IPS-18a (cell line): ENCODE measurements at regions not wholly inside any gene's neighbourhood (a gene's known extent, or its start where the extent isn't known, plus 50 kb on each side); places are given as distances from the start of the nearest gene placed in this dataset.

Experiments
- H3K27ac ChIP-seq: one replicate; pipeline ENCODE4 v1.5.1; 2013; ENCODE audit warnings: low read length
- H3K27me3 ChIP-seq: one replicate; pipeline ENCODE4 v1.6.1; 2013; ENCODE audit warnings: mild to moderate bottlenecking, low read length; ENCODE audit not compliant: control insufficient read depth, insufficient read depth
- H3K36me3 ChIP-seq: one replicate; pipeline ENCODE4 v1.6.1; 2013; ENCODE audit warnings: low read depth, low read length; ENCODE audit not compliant: control insufficient read depth
- H3K4me1 ChIP-seq: one replicate; pipeline ENCODE4 v1.6.1; 2013; ENCODE audit warnings: low read depth, low read length; ENCODE audit not compliant: control insufficient read depth
- H3K4me3 ChIP-seq: one replicate; pipeline ENCODE4 v1.5.1; 2013; ENCODE audit warnings: low read length
- H3K9ac ChIP-seq: one replicate; pipeline ENCODE4 v1.6.1; 2013; ENCODE audit warnings: mild to moderate bottlenecking, low read length, moderate library complexity
- H3K9me3 ChIP-seq: one replicate; pipeline ENCODE4 v1.6.1; 2013; ENCODE audit warnings: low read depth, low read length; ENCODE audit not compliant: control insufficient read depth

DNA sequence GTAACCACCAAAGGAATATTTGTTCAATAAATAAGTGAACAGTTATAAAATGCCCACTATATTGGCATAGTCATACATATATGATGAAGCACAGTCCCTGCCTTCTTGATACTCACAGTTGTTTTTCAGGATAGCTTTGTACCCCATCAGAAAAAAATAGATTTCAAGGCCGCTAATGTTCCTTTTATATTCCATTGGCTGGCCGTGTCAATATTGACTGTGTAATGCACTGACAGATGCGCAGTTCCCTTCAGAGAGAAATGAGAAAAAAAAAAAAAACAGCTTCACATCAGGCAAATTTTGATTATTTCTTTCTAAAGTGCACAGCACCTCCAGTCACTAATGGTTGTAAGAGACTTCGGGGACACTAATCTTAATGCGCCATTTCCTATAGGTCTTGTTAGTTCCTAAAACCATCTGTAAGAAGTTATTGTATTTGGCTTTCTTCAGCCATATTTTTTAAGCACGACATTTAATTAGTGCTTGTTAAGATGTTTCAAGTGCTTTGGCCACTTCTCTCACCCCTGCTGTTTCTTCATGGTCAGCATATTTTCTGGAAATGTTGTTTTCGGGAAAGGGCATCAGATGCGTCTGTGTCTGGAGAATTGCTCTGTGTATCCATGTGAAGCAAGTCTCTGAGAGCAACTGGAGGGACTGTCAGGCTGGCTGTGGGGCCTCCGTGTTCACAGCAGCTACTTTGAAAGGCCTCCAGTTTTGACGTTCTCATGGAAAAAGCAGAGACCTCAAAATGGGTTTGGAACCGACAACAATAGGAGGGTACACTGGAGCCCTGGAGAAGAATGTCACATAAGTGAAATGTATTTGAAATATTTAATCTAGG is 378.3 kb downstream of the MTX2 start:
- H3K27me3 ChIP-seq = peaks cover 21% of the 10 kb centered on the region
- peaks cover 10% of the 10 kb centered on the region for H3K4me1 ChIP-seq
- no peaks in the 10 kb centered on the region for H3K9me3 ChIP-seq
- H3K9ac ChIP-seq = no peak overlapping the region
- no peak overlapping the region for H3K27ac ChIP-seq
- H3K4me3 ChIP-seq = no peak overlapping the region
- no peaks in the 10 kb centered on the region for H3K36me3 ChIP-seq

DNA sequence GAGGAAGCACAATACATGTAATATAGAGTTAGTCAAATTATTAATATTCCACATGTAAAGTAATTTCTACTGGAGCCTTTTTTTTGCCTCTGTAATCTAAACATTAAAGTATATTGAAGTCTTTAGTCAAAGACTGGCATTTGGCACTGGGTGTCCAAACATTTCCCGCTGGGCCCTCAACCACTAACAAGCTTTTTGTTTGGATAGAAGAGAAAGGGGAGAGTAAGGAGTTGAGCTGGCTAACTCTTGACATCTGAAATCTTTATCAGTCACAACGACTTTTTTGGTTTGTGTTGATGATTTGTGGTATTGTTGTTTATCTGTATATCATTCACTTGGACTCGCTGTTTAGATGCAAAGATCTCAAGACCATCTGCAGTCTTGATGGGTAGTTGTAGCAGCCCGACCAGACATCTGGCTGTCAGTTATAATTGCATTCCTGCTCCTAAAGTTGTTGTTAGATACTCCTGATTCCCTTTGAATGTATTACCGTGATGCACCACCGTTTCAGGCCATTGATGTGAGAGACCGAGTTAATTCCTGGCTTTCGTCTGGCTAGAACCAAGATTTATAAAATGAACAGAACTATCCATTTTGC is 379.6 kb downstream of the MTX2 start:
- Histone ChIP-seq H3K27me3 (peaks cover 14% of the 10 kb centered on the region), H3K4me3 (no peak overlapping the region), H3K4me1 (peaks cover 15% of the 10 kb centered on the region), H3K9ac (no peak overlapping the region), H3K36me3 (no peaks in the 10 kb centered on the region), H3K27ac (no peak overlapping the region), H3K9me3 (no peaks in the 10 kb centered on the region)

DNA sequence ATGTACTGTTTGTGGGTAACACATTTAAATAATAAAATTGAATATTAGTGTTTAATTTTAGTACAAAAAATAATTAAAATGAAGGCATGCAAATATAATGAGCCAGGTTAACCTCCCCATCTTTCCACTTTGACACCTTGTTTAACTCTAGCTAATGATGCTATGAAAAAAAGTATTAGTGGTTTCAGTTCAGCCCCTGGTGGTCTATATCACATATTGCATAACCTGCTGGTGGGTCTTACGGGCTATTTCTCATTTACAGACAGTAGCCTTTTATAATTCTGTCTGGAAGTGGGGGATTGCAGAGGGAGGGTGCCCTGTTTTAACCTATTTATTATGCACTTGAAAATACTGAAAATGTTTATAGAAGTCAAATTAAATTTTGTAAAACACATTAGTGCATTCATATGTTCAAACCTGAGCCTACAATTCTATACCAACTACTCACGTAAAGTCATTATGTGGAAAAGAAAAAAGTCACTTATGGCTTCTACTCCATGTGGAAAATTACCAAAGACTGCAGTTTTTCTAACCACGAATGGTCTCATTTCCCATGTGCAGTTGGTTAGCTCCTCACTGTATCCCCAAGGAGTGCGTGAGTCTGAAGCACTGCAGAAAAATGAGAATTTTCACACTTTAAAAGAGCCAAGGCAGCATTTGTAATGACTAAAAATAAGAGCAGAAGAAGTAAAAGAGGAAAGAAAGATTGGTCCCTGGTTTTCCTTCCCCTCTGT is 381.0 kb downstream of the MTX2 start:
- Histone ChIP-seq H3K4me1 (peaks cover 21% of the 10 kb centered on the region), H3K36me3 (no peaks in the 10 kb centered on the region)

DNA sequence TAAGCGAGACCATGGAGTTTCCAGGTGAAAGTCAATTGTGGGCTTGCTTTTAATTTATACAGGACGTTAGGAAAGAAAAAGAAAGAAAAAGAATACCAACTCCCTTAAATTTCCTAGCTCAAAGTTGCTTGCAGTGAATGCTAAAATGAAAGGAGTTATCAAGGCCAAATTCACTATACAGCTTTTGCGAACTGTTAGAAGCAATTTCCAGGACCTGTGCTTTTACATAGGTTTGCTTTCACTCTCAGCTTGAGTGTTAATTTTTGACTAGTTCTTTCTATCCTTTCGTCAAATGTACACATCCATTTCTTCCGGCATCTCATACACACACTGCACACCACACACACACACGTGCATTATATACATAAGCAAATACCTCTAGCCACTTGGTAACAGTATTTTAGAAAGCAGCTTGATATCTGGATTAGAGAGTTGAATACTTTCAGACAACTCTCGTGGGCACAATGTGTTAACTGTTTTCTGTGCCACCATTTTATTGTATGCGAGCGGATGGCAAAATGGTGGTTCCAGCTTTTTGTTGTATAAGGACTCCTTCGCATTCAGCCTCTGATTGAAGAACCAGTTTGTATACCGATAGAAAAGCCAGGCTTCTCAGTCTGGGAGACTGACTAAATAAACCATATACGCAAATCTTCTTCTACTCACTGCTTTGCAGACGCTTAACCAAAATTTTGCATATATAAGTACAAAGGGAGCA is 381.8 kb downstream of the MTX2 start:
- peaks cover 19% of the 10 kb centered on the region for H3K4me1 ChIP-seq
- H3K4me3 ChIP-seq = no peak overlapping the region
- H3K27ac ChIP-seq = no peak overlapping the region
- H3K36me3 ChIP-seq = no peaks in the 10 kb centered on the region
- H3K9me3 ChIP-seq = no peaks in the 10 kb centered on the region
- no peak overlapping the region for H3K9ac ChIP-seq
- no peaks in the 10 kb centered on the region for H3K27me3 ChIP-seq

More for the DNA sequence above, 381.0 kb downstream of the MTX2 start:
- H3K9me3 ChIP-seq = no peaks in the 10 kb centered on the region
- no peak overlapping the region for H3K4me3 ChIP-seq
- no peak overlapping the region for H3K27ac ChIP-seq
- H3K27me3 ChIP-seq = peaks cover 2% of the 10 kb centered on the region
- no peak overlapping the region for H3K9ac ChIP-seq

GRCh38 chr2:176652300-176653182 is 383.3 kb downstream of the MTX2 start:
- no peak overlapping the region for H3K9ac ChIP-seq
- peaks cover 11% of the 10 kb centered on the region for H3K4me1 ChIP-seq
- no peak overlapping the region for H3K4me3 ChIP-seq
- H3K27ac ChIP-seq = no peak overlapping the region
- no peaks in the 10 kb centered on the region for H3K36me3 ChIP-seq
- no peaks in the 10 kb centered on the region for H3K27me3 ChIP-seq
- no peaks in the 10 kb centered on the region for H3K9me3 ChIP-seq

DNA sequence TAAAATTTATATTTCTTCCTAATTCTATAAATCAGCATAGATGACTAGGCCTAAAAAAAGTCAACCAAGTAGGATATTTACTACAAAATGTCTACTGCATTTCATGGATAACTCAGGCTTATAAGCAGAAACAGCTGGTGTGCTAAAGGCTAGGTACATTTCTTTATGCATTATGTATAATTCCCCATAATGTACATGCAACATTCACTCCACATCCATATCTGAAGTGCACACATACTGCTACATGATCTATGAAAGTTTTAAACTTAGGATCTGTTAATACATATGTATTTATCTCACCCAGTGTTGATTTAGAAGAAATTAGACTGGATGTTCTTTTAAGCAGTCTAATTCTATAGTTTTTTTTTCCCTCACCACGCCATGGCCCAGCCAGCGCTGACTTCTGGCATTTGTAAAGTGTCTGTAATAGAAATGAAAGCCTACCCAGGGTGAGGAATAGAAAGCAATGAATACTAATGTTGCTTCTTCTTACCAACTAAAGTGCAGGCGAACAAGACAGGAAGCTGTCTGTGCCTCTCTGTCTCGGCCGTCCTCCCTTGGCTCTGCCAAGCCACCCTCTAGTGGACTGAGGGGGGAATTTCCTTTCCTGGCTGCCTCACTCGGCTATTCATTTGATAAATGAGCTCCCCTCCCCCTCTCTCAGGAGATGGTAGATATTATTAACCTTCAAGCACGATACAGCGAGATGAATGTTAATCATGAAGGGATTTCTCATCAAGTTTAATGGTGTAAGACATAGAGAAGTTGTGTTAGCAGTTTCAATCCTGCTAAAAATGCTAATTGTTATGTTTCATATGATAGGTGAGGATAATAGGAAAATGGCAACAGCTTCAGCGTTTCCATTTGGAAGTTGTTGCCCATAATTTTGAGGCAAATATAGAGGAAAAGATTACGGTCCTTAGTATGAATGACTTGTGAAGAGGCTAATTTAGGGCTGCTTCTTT is 384.5 kb downstream of the MTX2 start:
- peaks cover 11% of the 10 kb centered on the region for H3K4me1 ChIP-seq
- H3K27ac ChIP-seq = no peak overlapping the region
- H3K4me3 ChIP-seq = no peak overlapping the region
- peaks cover 3% of the 10 kb centered on the region for H3K27me3 ChIP-seq
- H3K9ac ChIP-seq = no peak overlapping the region
- no peaks in the 10 kb centered on the region for H3K36me3 ChIP-seq
- H3K9me3 ChIP-seq = no peaks in the 10 kb centered on the region

- H3K9ac ChIP-seq = no peak overlapping the region
- H3K27ac ChIP-seq = no peak overlapping the region
These were observed 387.0 kb downstream of the MTX2 start for GRCh38 chr2:176656038-176656775.

GRCh38 chr2:176656776-176657140 is 387.5 kb downstream of the MTX2 start:
- H3K4me1 ChIP-seq = peaks cover 11% of the 10 kb centered on the region
- no peaks in the 10 kb centered on the region for H3K36me3 ChIP-seq
- H3K9me3 ChIP-seq = no peaks in the 10 kb centered on the region
- peaks cover 3% of the 10 kb centered on the region for H3K27me3 ChIP-seq
- no peak overlapping the region for H3K4me3 ChIP-seq
- H3K9ac ChIP-seq = no peak overlapping the region
- H3K27ac ChIP-seq = no peak overlapping the region

More at GRCh38 chr2:176656038-176656775, 387.0 kb downstream of the MTX2 start:
- H3K9me3 ChIP-seq = no peaks in the 10 kb centered on the region
- H3K36me3 ChIP-seq = no peaks in the 10 kb centered on the region
- no peak overlapping the region for H3K4me3 ChIP-seq
- H3K27me3 ChIP-seq = peaks cover 3% of the 10 kb centered on the region
- H3K4me1 ChIP-seq = peaks cover 11% of the 10 kb centered on the region

DNA sequence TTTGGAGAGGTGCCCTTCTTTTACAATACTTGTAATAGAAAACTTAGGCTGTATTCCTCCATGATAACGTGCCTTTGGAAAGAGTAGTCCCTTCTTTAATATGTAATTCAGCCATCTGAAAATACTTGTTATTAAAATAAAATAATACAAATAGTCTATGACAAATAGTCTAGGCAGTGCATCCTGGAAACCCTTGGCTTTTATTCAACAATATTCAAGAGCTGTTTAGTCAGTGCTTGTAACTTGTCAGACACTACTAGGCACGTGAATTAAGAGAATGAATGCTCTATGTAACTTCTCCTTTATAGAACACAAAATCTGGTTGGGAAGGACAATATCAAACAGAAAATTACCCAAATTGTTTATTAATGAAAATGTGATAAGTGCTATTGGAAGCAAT is 388.2 kb downstream of the MTX2 start:
- Histone ChIP-seq H3K4me3 (no peak overlapping the region), H3K4me1 (peaks cover 11% of the 10 kb centered on the region), H3K27ac (no peak overlapping the region), H3K9ac (no peak overlapping the region), H3K27me3 (peaks cover 4% of the 10 kb centered on the region), H3K36me3 (no peaks in the 10 kb centered on the region), H3K9me3 (no peaks in the 10 kb centered on the region)
